ENCODE measurements at regions not wholly inside any gene's neighbourhood (a gene's known extent, or its start where the extent isn't known, plus 50 kb on each side); places are given as distances from the start of the nearest gene placed in this dataset.
"Not testable (repeated sequence)": the region's sequence is repeated elsewhere in the genome, so short reads cannot be mapped to it uniquely, and the experiment has no call there.

GRCh38 chr18:59800897-59801296 lies 98.9 kb upstream of the PMAIP1 start:
- no peak for DNase-seq
- no peak for ATAC-seq

DNA sequence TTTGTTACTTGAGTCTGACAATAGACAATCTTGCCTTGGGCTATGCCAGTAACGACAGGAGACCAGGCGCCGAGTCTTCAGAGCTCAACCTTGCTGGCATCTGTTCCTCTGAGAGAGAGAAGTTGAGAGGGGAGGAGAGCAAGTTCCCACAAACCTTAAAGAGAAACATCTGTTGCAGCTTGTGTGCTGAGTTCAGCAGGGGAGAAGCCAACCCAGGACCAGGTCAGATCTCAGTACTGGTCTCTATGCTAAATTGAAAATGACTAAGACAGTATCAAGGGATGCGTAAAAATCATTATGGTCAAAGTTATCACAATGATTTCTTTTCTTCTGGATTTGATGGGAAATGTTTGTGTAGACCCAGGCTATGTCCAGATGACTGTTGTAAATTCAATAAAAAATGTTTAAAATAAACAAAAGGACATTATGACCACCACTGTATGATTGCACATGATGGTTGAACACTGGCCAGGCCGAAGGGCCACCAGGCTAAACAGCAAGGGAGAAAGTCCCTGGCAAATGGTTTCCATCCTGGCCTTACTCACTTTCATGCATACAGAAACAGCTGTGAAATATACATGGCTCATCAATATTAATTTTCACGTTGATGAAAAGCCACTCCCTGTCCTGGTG lies 100.3 kb upstream of the PMAIP1 start:
- no peak for DNase-seq
- ATAC-seq = no peak

GRCh38 chr18:59795882-59796281 lies 98.7 kb upstream of the CCBE1 start:
- ATAC-seq = no peak

GRCh38 chr18:59792353-59792752 lies 95.1 kb upstream of the CCBE1 start:
- no peak for ATAC-seq
- DNase-seq = no peak

More at GRCh38 chr18:59795882-59796281, 98.7 kb upstream of the CCBE1 start:
- DNase-seq = no peak

GRCh38 chr18:59790346-59790936 lies 93.2 kb upstream of the CCBE1 start:
- not testable (repeated sequence) for ATAC-seq, DNase-seq

- no peak for DNase-seq
- no peak for ATAC-seq
Observed at GRCh38 chr18:59788791-59789106, 91.5 kb upstream of the CCBE1 start.

- ATAC-seq (no peak), DNase-seq (no peak)
Observed at GRCh38 chr18:59787998-59788790, 91.0 kb upstream of the CCBE1 start.

DNA sequence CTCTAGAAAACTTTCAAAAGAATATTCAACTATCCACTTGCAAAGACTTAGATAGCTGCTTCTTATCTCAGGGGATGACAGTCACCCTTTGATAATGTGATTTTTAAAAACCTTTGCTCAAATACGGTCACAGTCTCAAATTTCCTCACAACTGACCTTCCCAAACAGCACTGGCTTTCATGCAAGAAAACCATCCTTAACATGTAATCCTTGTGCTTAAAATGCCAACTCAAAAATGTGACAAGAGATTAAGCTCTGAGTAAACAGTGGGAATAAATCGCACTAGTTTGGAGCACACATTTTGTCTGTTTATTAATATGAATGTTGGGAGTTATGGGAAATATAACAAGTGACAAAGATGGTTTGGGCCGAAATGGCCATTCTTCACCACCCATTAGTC lies 87.5 kb upstream of the CCBE1 start:
- ATAC-seq = no peak
- DNase-seq = no peak

- DNase-seq (peak; percentile 7), ATAC-seq (no peak)
Observed at GRCh38 chr18:59783138-59783537, 85.9 kb upstream of the CCBE1 start.

GRCh38 chr18:59779979-59780378 lies 82.8 kb upstream of the CCBE1 start:
- ATAC-seq (no peak), DNase-seq (no peak)

DNA sequence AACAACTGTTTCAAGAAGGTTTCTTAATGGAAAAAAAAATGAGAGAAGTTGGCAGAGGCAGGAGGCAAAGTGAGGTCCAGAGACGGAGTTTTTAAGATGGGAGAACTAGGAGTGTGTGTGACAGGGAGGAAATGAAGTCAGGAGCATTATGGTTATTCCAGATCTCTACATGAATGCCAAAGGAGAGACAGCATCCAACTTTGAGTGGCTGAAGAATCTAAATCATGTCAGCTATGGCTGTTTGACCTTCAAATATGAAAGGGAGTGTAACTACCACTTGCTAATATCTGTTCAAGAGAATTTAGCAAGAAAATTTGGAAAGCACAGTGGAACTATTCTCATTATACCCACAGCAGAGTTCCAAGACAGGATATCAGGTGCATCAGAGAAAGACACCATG lies 81.2 kb upstream of the CCBE1 start:
- DNase-seq = no peak
- no peak for ATAC-seq

- DNase-seq (no peak), ATAC-seq (no peak)
Observed at GRCh38 chr18:59777636-59778035, 80.4 kb upstream of the CCBE1 start.

GRCh38 chr18:59769129-59769865 lies 72.1 kb upstream of the CCBE1 start:
- no peak for ATAC-seq

GRCh38 chr18:59768409-59768808 lies 71.2 kb upstream of the CCBE1 start:
- ATAC-seq (no peak), DNase-seq (no peak)

More at GRCh38 chr18:59769129-59769865, 72.1 kb upstream of the CCBE1 start:
- DNase-seq = no peak

DNA sequence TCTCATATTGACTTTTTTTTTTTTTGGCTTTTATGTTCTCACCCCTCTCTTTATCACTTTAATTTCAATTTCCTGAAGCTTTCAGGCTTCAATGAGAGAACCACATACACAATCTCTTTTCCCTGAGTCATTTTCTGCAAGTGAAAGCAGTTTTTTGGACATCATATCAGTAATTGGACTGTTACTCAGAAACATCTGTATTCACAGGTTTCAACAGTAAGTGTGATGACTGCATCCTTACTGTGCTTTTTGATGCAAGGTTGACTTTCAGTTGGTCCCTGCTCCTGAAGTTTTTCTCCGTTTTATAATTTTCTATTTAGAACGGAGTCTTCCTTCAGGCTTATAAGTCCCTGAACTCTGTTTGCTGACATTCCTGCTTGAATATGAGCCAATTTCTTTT lies 70.5 kb upstream of the CCBE1 start:
- ATAC-seq = no peak
- no peak for DNase-seq

GRCh38 chr18:59765343-59765742 lies 68.1 kb upstream of the CCBE1 start:
- DNase-seq = no peak
- ATAC-seq = no peak

GRCh38 chr18:59764281-59764680 lies 67.1 kb upstream of the CCBE1 start:
- DNase-seq (no peak), ATAC-seq (no peak)

DNA sequence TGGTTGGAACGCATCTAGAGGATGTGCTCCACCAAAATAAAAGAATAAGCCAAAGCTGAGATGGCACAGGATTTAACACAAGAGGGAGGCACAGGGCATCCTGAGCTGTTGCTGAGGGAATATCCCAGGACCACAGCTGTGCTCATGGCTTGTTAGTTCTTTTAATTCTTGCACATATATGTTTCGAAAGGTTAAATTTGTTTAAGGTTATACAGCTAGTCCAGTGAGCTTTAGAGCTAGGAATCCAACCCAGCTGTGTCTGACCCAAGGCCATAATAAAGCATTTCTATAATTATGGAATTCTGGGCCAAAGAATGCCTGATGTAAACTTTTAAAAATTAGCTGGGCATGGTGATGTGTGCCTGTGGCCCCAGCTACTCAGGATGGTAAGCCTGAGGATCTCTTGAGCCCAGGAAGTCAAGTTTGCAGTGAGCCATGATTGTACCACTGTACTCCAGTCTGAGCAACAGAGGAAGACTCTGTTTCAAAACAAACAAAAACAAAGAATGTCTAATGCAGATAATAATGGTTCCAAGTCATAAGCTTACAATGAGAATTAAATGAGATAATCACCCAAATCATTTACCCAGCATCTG lies 66.4 kb upstream of the CCBE1 start:
- no peak for ATAC-seq
- DNase-seq = no peak

DNA sequence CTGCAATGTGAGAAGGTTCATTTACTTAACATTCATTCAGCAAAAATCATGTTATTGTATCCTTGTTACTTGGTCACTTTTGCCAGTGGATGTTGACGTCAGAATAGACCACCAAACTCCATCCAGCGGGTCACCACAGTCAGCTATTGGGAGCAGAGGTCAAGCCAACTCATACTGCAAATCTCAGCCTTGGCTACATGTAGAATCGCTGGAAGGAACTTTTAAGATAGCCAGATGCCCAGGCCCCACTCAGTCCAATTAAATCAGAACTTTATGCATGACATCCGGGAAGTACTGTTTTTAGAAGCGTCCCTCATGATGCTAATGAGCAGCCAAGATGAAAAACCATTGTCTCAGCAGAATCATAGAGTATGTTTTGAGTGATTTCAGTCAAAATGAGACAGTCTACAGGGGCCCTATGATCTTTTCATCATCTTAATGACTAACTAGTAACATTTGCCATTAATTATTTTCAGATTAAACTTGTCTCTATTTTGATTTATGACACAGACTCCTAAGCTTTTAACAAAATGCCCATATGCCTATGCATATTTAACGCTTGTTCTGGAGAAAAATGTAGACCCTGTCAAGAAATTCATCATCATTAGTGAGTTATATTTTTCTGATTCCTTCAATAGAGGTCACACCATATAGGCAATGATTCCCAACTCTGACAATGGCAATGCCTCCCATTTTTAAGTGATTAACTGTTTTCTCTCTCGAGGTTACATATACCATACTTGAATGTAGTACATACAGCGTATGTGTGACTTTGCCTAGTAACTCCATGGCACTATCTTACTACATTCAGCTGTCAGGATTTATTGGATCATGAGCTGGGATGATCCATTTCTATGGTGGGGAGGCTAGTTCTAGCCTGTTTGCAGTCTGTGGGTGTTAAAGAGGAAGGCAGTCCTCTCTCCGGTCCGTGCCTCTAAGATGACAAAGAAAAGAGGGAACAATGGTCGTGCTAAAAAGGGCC lies 63.7 kb upstream of the CCBE1 start:
- ATAC-seq (no peak), DNase-seq (no peak)

DNA sequence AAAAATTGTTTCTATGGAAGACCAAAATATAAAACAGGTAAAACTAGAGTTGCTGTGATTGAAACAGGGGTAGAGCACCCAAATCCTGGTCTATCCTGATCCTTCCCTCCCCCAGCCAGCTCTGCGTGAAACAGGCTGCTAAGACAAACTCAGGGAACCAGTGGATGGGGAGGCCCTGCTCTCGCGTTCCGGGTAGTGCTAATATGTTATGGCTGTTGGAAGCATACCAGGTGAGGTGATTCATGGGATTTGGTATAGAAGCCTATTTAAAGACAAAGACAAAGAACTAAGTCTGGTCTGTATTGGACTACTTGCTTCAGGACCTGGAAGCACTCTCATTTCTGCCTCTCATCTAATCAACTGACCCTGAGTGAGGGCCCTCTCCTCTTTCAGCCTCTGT lies 63.0 kb upstream of the CCBE1 start:
- ATAC-seq (no peak), DNase-seq (no peak)

- ATAC-seq (no peak), DNase-seq (no peak)
Observed at GRCh38 chr18:59758837-59759236, 61.6 kb upstream of the CCBE1 start.
